C4-2B (cell line): ENCODE measurements at regions not wholly inside any gene's neighbourhood (a gene's known extent, or its start where the extent isn't known, plus 50 kb on each side); places are given as distances from the start of the nearest gene placed in this dataset.

ENCODE experiments used
- ZFX ChIP-seq: fragments of 450-650 bp; IDR thresholded peaks from 2 replicates; pipeline ENCODE4 v1.6.1; 2017
- TF ChIP-seq, protein P1 (sequence below): fragments of 450-650 bp; conservative IDR thresholded peaks from 2 replicates; pipeline ENCODE4 v1.5.1; 2017; ENCODE audit warnings: mild to moderate bottlenecking

DNA sequence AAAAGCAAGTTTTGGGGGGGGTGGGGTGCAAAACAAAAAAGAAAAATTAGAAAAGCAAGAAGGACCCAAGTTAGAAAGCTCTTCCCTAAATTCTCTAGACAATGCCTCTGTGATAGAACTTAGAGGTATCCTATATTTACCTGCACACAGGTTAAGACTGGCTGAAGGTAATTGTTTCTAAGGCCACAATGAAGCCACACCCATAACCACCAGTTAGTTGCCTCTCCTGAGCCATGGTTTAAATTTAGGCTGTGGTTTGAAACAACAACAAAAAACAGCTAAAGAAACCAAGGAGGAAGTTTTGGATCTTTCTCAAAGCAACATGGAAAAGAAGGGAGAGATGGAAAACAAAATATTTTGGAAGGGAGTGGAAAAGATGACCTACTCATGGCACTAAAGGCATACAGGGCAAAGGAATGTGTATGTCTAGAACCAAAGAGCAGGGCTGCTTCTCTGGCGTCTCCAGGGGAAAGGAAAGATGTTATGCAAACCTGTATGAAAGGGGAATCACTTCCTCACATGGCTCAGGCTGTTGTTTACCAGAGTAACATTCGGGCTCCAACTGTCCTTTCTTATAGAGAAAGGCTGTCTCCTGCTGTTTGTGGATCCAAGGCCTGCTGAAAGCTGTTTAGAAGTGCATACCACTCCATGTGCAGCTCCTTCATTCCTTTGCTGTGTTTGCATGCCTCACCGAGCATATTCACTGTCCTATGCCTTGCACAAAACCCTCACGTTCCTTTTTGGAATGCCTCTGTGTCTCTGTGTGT, 408.9 kb upstream of the MPDZ start:
- TF ChIP-seq, protein P1, sequence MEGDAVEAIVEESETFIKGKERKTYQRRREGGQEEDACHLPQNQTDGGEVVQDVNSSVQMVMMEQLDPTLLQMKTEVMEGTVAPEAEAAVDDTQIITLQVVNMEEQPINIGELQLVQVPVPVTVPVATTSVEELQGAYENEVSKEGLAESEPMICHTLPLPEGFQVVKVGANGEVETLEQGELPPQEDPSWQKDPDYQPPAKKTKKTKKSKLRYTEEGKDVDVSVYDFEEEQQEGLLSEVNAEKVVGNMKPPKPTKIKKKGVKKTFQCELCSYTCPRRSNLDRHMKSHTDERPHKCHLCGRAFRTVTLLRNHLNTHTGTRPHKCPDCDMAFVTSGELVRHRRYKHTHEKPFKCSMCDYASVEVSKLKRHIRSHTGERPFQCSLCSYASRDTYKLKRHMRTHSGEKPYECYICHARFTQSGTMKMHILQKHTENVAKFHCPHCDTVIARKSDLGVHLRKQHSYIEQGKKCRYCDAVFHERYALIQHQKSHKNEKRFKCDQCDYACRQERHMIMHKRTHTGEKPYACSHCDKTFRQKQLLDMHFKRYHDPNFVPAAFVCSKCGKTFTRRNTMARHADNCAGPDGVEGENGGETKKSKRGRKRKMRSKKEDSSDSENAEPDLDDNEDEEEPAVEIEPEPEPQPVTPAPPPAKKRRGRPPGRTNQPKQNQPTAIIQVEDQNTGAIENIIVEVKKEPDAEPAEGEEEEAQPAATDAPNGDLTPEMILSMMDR, result no peak
- no peak for TF ChIP-seq ZFX
